ENCODE measurements at regions not wholly inside any gene's neighbourhood (a gene's known extent, or its start where the extent isn't known, plus 50 kb on each side); places are given as distances from the start of the nearest gene placed in this dataset.
A peak's percentile ranks its signal among the peaks of the same experiment; 100 is the strongest.
"Not testable (repeated sequence)": the region's sequence is repeated elsewhere in the genome, so short reads cannot be mapped to it uniquely, and the experiment has no call there.

GRCh38 chrY:7728935-7729317 lies 817.4 kb upstream of the AMELY start:
- H3K27ac Mint-ChIP-seq (ENCODE audit: low read depth) = no peak overlapping the region
- DNase-seq (ENCODE audit: low spot score in 2 of 2) = no peak
- peaks cover 3% of the 10 kb centered on the region for H3K27me3 Mint-ChIP-seq
- H3K4me3 Mint-ChIP-seq = no peak overlapping the region
- H3K36me3 Mint-ChIP-seq (ENCODE audit: insufficient read depth) = no peaks in the 10 kb centered on the region
- H3K4me1 Mint-ChIP-seq = no peaks in the 10 kb centered on the region
- H3K9me3 Mint-ChIP-seq = no peaks in the 10 kb centered on the region
- no peak for ATAC-seq (replicated peaks; ENCODE audit: extremely low read depth, poor library complexity, severe bottlenecking)

GRCh38 chrY:7725791-7726460 lies 814.4 kb upstream of the AMELY start:
- DNase-seq (ENCODE audit: low spot score in 2 of 2) (no peak), ATAC-seq (replicated peaks; ENCODE audit: extremely low read depth, poor library complexity, severe bottlenecking) (no peak)
- Mint-ChIP-seq H3K4me3 (no peak overlapping the region), H3K9me3 (no peaks in the 10 kb centered on the region), H3K4me1 (no peaks in the 10 kb centered on the region), H3K36me3 (ENCODE audit: insufficient read depth) (no peaks in the 10 kb centered on the region), H3K27ac (ENCODE audit: low read depth) (no peak overlapping the region), H3K27me3 (peaks cover 22% of the 10 kb centered on the region)

GRCh38 chrY:7723991-7724632 lies 812.6 kb upstream of the AMELY start:
- Mint-ChIP-seq H3K9me3 (no peaks in the 10 kb centered on the region), H3K4me3 (no peak overlapping the region), H3K27me3 (peaks cover 22% of the 10 kb centered on the region), H3K36me3 (ENCODE audit: insufficient read depth) (no peaks in the 10 kb centered on the region), H3K27ac (ENCODE audit: low read depth) (no peak overlapping the region), H3K4me1 (no peaks in the 10 kb centered on the region)
- peak; percentile 45 for ATAC-seq (replicated peaks; ENCODE audit: extremely low read depth, poor library complexity, severe bottlenecking)
- DNase-seq (ENCODE audit: low spot score in 2 of 2) = no peak

GRCh38 chrY:7723127-7723526 lies 811.6 kb upstream of the AMELY start:
- Mint-ChIP-seq H3K27me3 (peaks cover 27% of the 10 kb centered on the region), H3K36me3 (ENCODE audit: insufficient read depth) (no peaks in the 10 kb centered on the region), H3K4me3 (no peak overlapping the region), H3K4me1 (no peaks in the 10 kb centered on the region), H3K9me3 (no peaks in the 10 kb centered on the region), H3K27ac (ENCODE audit: low read depth) (no peak overlapping the region)
- no peak for ATAC-seq (replicated peaks; ENCODE audit: extremely low read depth, poor library complexity, severe bottlenecking)
- no peak for DNase-seq (ENCODE audit: low spot score in 2 of 2)

GRCh38 chrY:7722566-7722965 lies 811.0 kb upstream of the AMELY start:
- H3K4me1 Mint-ChIP-seq = no peaks in the 10 kb centered on the region
- DNase-seq (ENCODE audit: low spot score in 2 of 2) (no peak), ATAC-seq (replicated peaks; ENCODE audit: extremely low read depth, poor library complexity, severe bottlenecking) (no peak)
- H3K27me3 Mint-ChIP-seq = peaks cover 33% of the 10 kb centered on the region
- no peaks in the 10 kb centered on the region for H3K9me3 Mint-ChIP-seq
- no peaks in the 10 kb centered on the region for H3K36me3 Mint-ChIP-seq (ENCODE audit: insufficient read depth)
- no peak overlapping the region for H3K4me3 Mint-ChIP-seq
- no peak overlapping the region for H3K27ac Mint-ChIP-seq (ENCODE audit: low read depth)

GRCh38 chrY:7720974-7721373 lies 809.4 kb upstream of the AMELY start:
- Mint-ChIP-seq H3K27ac (ENCODE audit: low read depth) (no peak overlapping the region), H3K4me1 (no peaks in the 10 kb centered on the region), H3K27me3 (peaks cover 34% of the 10 kb centered on the region), H3K36me3 (ENCODE audit: insufficient read depth) (no peaks in the 10 kb centered on the region), H3K4me3 (no peak overlapping the region), H3K9me3 (no peaks in the 10 kb centered on the region)
- ATAC-seq (replicated peaks; ENCODE audit: extremely low read depth, poor library complexity, severe bottlenecking) (no peak), DNase-seq (ENCODE audit: low spot score in 2 of 2) (no peak)

- Mint-ChIP-seq H3K4me1 (no peaks in the 10 kb centered on the region), H3K27ac (ENCODE audit: low read depth) (no peak overlapping the region), H3K9me3 (no peaks in the 10 kb centered on the region), H3K4me3 (no peak overlapping the region), H3K36me3 (ENCODE audit: insufficient read depth) (no peaks in the 10 kb centered on the region), H3K27me3 (peaks cover 34% of the 10 kb centered on the region)
- DNase-seq (ENCODE audit: low spot score in 2 of 2) (no peak), ATAC-seq (replicated peaks; ENCODE audit: extremely low read depth, poor library complexity, severe bottlenecking) (no peak)
Observed at GRCh38 chrY:7719271-7719670, 807.7 kb upstream of the AMELY start.

- no peak overlapping the region for H3K27ac Mint-ChIP-seq (ENCODE audit: low read depth)
- ATAC-seq (replicated peaks; ENCODE audit: extremely low read depth, poor library complexity, severe bottlenecking) (no peak), DNase-seq (ENCODE audit: low spot score in 2 of 2) (no peak)
- H3K4me3 Mint-ChIP-seq = no peak overlapping the region
- H3K4me1 Mint-ChIP-seq = no peaks in the 10 kb centered on the region
- H3K9me3 Mint-ChIP-seq = no peaks in the 10 kb centered on the region
- peaks cover 28% of the 10 kb centered on the region for H3K27me3 Mint-ChIP-seq
- no peaks in the 10 kb centered on the region for H3K36me3 Mint-ChIP-seq (ENCODE audit: insufficient read depth)
Observed at GRCh38 chrY:7718626-7719025, 807.1 kb upstream of the AMELY start.

- ATAC-seq (replicated peaks; ENCODE audit: extremely low read depth, poor library complexity, severe bottlenecking) = no peak
- no peaks in the 10 kb centered on the region for H3K4me1 Mint-ChIP-seq
- H3K9me3 Mint-ChIP-seq = no peaks in the 10 kb centered on the region
- no peak overlapping the region for H3K4me3 Mint-ChIP-seq
- no peaks in the 10 kb centered on the region for H3K36me3 Mint-ChIP-seq (ENCODE audit: insufficient read depth)
- no peak overlapping the region for H3K27ac Mint-ChIP-seq (ENCODE audit: low read depth)
- no peak for DNase-seq (ENCODE audit: low spot score in 2 of 2)
- H3K27me3 Mint-ChIP-seq = peaks cover 28% of the 10 kb centered on the region
Observed at GRCh38 chrY:7718126-7718525, 806.6 kb upstream of the AMELY start.

GRCh38 chrY:7714426-7714825 lies 802.9 kb upstream of the AMELY start:
- Mint-ChIP-seq H3K4me1 (no peaks in the 10 kb centered on the region), H3K4me3 (no peak overlapping the region), H3K27ac (ENCODE audit: low read depth) (no peak overlapping the region), H3K27me3 (peaks cover 47% of the 10 kb centered on the region), H3K36me3 (ENCODE audit: insufficient read depth) (no peaks in the 10 kb centered on the region), H3K9me3 (no peaks in the 10 kb centered on the region)
- ATAC-seq (replicated peaks; ENCODE audit: extremely low read depth, poor library complexity, severe bottlenecking) (no peak), DNase-seq (ENCODE audit: low spot score in 2 of 2) (no peak)

GRCh38 chrY:7713738-7714137 lies 802.2 kb upstream of the AMELY start:
- H3K27ac Mint-ChIP-seq (ENCODE audit: low read depth); ATAC-seq (replicated peaks; ENCODE audit: extremely low read depth, poor library complexity, severe bottlenecking); H3K4me3 Mint-ChIP-seq; H3K36me3 Mint-ChIP-seq (ENCODE audit: insufficient read depth); H3K4me1 Mint-ChIP-seq; H3K9me3 Mint-ChIP-seq; DNase-seq (ENCODE audit: low spot score in 2 of 2): not testable (repeated sequence)
- H3K27me3 Mint-ChIP-seq = peaks cover 53% of the 10 kb centered on the region

GRCh38 chrY:7712289-7712688 lies 800.7 kb upstream of the AMELY start:
- ATAC-seq (replicated peaks; ENCODE audit: extremely low read depth, poor library complexity, severe bottlenecking) (no peak), DNase-seq (ENCODE audit: low spot score in 2 of 2) (no peak)
- no peaks in the 10 kb centered on the region for H3K4me1 Mint-ChIP-seq
- no peak overlapping the region for H3K4me3 Mint-ChIP-seq
- H3K36me3 Mint-ChIP-seq (ENCODE audit: insufficient read depth) = no peaks in the 10 kb centered on the region
- no peaks in the 10 kb centered on the region for H3K9me3 Mint-ChIP-seq
- H3K27me3 Mint-ChIP-seq = peaks cover 52% of the 10 kb centered on the region
- no peak overlapping the region for H3K27ac Mint-ChIP-seq (ENCODE audit: low read depth)

GRCh38 chrY:7703578-7704140 lies 792.1 kb upstream of the AMELY start:
- H3K27me3 Mint-ChIP-seq = peaks cover 20% of the 10 kb centered on the region
- H3K4me3 Mint-ChIP-seq = no peak overlapping the region
- DNase-seq (ENCODE audit: low spot score in 2 of 2) (no peak), ATAC-seq (replicated peaks; ENCODE audit: extremely low read depth, poor library complexity, severe bottlenecking) (no peak)
- no peaks in the 10 kb centered on the region for H3K9me3 Mint-ChIP-seq
- no peak overlapping the region for H3K27ac Mint-ChIP-seq (ENCODE audit: low read depth)
- no peaks in the 10 kb centered on the region for H3K4me1 Mint-ChIP-seq
- H3K36me3 Mint-ChIP-seq (ENCODE audit: insufficient read depth) = no peaks in the 10 kb centered on the region
